ENCODE measurements at regions not wholly inside any gene's neighbourhood (a gene's known extent, or its start where the extent isn't known, plus 50 kb on each side); places are given as distances from the start of the nearest gene placed in this dataset.

DNA sequence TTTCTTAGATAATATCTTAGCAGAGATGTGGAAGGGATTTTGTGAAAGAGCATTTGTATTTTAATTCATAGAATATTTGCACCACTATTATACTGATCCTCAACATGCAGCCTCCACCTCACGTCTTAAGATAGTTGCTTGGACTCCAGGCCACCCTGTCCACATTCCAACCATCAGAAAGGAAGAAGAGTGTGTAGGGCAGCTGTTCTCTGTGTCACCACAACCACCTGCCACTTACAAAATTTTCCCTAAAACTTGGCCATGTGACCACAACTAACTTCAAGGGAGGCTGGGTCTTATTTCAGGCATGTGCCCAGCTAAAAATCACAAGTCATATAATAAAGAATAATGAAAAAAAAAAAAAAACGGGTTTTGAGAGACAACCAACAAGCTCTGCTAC, 528.1 kb downstream of the RAB28 start:
- no peak for TF ChIP-seq POLR2AphosphoS5 (IDR thresholded peaks at IDR 0.05)
- no peaks in the 10 kb centered on the region for H3K4me1 ChIP-seq
- no peaks in the 10 kb centered on the region for H3K9me3 ChIP-seq
- no peak overlapping the region for H3K4me3 ChIP-seq
- H3K27me3 ChIP-seq: no peaks in the 10 kb centered on the region
- no peak overlapping the region for H3K27ac ChIP-seq
- intact Hi-C loops (cut with DNase I; ENCODE audit: low total_unique reads): no loop called here
- H3K36me3 ChIP-seq: no peaks in the 10 kb centered on the region
- DNase-seq (ENCODE audit: low spot score in 2 of 2): no peak

DNA sequence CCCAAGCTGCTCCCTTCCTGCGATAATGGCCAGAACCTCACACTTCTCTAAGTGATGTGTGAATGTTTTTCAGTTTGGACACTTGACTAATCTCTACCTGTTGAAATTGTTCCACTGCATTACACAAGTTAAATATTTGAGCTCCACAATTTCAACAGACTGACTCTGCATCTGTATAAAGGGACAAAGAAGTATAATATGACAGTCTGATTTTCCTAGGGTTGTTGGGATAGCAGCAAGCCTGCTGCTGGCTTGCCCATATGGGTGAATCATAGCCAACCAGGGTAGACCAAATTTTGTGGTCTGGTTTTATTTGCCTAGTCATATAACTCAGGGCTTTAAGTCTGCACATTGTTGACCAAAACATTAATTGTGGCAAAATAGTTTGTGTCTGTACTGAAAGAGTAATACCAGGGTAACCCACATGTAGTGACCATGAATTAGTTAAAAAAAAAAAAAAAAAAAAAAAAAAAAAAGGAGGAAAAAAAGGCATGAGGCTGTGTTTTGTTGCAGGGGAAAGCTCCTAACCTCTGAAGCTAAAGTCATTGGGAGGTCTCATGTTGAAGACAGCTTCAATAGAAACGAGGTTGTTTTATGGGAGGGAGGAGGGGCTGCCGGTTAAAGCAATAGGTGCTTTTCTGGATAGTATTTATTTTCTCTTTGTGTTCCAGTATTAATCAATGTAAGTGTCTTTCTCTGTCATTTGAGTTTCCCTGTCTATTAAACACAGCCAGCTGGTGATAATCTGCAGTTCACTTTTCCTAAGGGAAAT, 534.2 kb downstream of the RAB28 start:
- Histone ChIP-seq H3K4me3 (no peak overlapping the region), H3K9me3 (no peaks in the 10 kb centered on the region), H3K27ac (no peak overlapping the region), H3K27me3 (no peaks in the 10 kb centered on the region), H3K36me3 (no peaks in the 10 kb centered on the region), H3K4me1 (no peaks in the 10 kb centered on the region)
- TF ChIP-seq, protein P1, sequence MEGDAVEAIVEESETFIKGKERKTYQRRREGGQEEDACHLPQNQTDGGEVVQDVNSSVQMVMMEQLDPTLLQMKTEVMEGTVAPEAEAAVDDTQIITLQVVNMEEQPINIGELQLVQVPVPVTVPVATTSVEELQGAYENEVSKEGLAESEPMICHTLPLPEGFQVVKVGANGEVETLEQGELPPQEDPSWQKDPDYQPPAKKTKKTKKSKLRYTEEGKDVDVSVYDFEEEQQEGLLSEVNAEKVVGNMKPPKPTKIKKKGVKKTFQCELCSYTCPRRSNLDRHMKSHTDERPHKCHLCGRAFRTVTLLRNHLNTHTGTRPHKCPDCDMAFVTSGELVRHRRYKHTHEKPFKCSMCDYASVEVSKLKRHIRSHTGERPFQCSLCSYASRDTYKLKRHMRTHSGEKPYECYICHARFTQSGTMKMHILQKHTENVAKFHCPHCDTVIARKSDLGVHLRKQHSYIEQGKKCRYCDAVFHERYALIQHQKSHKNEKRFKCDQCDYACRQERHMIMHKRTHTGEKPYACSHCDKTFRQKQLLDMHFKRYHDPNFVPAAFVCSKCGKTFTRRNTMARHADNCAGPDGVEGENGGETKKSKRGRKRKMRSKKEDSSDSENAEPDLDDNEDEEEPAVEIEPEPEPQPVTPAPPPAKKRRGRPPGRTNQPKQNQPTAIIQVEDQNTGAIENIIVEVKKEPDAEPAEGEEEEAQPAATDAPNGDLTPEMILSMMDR (IDR thresholded peaks at IDR 0.05): no peak
- TF ChIP-seq POLR2AphosphoS5 (IDR thresholded peaks at IDR 0.05) (no peak), POLR2A (IDR thresholded peaks at IDR 0.05) (no peak)
- no peak for DNase-seq (ENCODE audit: low spot score in 2 of 2)
- intact Hi-C loops (cut with DNase I; ENCODE audit: low total_unique reads): no loop called here

DNA sequence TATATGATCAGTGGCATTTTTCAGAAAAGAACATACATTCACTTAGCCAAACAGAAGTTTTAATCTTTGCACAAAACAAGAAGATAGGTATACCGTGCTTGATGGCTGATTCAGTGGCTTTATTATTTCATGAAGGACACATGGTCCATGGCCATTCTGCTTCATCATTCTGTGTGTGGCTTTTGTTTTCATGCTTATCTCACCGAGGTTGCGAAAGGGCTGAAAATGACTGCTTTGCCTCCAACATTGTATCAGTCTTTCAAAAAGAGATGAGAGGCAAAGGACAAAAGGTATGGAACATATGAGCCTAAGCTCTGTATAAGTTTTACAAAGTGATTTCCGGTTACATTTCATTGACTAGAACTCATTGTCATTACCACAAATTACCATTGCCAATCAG, 541.1 kb downstream of the RAB28 start:
- Histone ChIP-seq H3K4me3 (no peak overlapping the region), H3K4me1 (no peaks in the 10 kb centered on the region), H3K36me3 (no peaks in the 10 kb centered on the region), H3K9me3 (no peaks in the 10 kb centered on the region), H3K27me3 (no peaks in the 10 kb centered on the region), H3K27ac (no peak overlapping the region)
- TF ChIP-seq POLR2A (IDR thresholded peaks at IDR 0.05) (no peak), POLR2AphosphoS5 (IDR thresholded peaks at IDR 0.05) (no peak)
- TF ChIP-seq, protein P1 (IDR thresholded peaks at IDR 0.05): no peak
- DNase-seq (ENCODE audit: low spot score in 2 of 2): no peak
- intact Hi-C loops (cut with DNase I; ENCODE audit: low total_unique reads): no loop called here

DNA sequence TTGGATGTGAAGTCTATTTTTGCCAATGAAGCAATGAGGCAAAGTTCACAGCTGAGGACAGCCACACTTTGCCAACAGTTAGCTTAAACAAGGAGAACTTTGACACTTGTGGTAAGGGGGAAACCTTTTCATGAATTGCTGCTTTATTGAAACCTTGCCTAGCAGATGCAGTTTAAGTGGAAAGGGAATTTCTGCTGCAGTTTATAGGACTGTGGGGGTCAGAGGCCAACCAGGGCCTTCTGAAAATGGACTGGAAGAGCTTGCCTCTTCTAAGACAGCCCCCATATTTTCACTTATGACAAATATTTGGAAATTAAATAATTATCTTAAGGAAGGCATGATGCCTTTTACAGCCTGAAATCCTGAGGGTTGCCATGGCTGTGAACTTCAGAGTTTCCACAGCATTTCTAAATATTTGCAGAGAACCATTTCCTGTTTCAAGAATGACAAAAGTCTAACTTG, 550.3 kb downstream of the RAB28 start:
- Histone ChIP-seq H3K36me3 (no peaks in the 10 kb centered on the region), H3K4me3 (no peak overlapping the region), H3K9me3 (no peaks in the 10 kb centered on the region), H3K4me1 (no peaks in the 10 kb centered on the region), H3K27me3 (no peaks in the 10 kb centered on the region), H3K27ac (no peak overlapping the region)
- intact Hi-C loops (cut with DNase I; ENCODE audit: low total_unique reads): no loop called here
- TF ChIP-seq, protein P1 (IDR thresholded peaks at IDR 0.05): no peak
- TF ChIP-seq POLR2AphosphoS5 (IDR thresholded peaks at IDR 0.05): no peak
- no peak for TF ChIP-seq POLR2A (IDR thresholded peaks at IDR 0.05)
- DNase-seq (ENCODE audit: low spot score in 2 of 2): no peak

DNA sequence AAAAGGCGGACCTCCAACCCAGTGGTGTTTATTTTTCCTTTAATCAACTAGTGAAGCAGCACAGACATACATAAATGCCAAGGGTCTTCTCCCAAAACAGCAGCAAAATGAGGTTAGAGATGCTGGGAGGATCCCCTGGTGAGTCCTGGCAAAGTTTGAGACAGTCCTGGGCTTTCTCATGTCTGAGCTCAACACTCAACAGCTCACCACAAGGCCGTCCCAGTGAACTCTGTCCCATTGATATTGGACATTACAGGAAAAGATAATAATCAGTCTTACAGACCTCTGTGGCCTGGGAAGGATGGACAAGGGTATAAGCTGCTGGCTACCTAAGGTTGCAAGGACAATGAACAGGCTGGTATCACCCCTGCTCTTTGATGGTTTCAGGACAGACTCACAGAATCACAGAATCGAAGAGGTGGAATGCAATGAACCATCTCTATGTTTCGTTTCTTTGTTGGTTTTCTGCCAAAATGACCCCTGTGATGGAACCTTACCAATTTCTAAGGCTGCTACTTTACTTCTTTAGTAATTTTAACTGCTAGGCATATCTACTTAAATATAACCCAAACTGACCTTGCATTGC, 551.8 kb downstream of the RAB28 start:
- Histone ChIP-seq H3K4me1 (no peaks in the 10 kb centered on the region), H3K27ac (no peak overlapping the region)
- intact Hi-C loops (cut with DNase I; ENCODE audit: low total_unique reads): no loop called here

More for the DNA sequence above, 551.8 kb downstream of the RAB28 start:
- no peak for DNase-seq (ENCODE audit: low spot score in 2 of 2)
- Histone ChIP-seq H3K4me3 (no peak overlapping the region), H3K36me3 (no peaks in the 10 kb centered on the region), H3K27me3 (no peaks in the 10 kb centered on the region), H3K9me3 (no peaks in the 10 kb centered on the region)
- TF ChIP-seq, protein P1 (IDR thresholded peaks at IDR 0.05): no peak
- no peak for TF ChIP-seq POLR2A (IDR thresholded peaks at IDR 0.05)
- no peak for TF ChIP-seq POLR2AphosphoS5 (IDR thresholded peaks at IDR 0.05)
